Neural progenitor cell (in vitro differentiated cells): ENCODE measurements at regions not wholly inside any gene's neighbourhood (a gene's known extent, or its start where the extent isn't known, plus 50 kb on each side); places are given as distances from the start of the nearest gene placed in this dataset.
"Not testable (repeated sequence)": the region's sequence is repeated elsewhere in the genome, so short reads cannot be mapped to it uniquely, and the experiment has no call there.

Source experiments
- DNase-seq: peaks from one replicate; pipeline ENCODE4 v3.0.0-alpha.2; 2016; ENCODE audit warnings: low spot score
- H2AFZ ChIP-seq: fragments of 200-600 bp; sonication (generic); replicated peaks from 2 replicates; pipeline ENCODE4 v1.6.1; 2016; ENCODE audit warnings: antibody characterized with exemption
- H3F3A ChIP-seq: fragments of 200-600 bp; sonication (generic); 2 replicates; pipeline ENCODE4 v1.6.1; 2016; ENCODE audit warnings: antibody characterized with exemption, low read depth
- H3K27ac ChIP-seq: fragments of 200-600 bp; sonication (generic); 2 replicates; pipeline ENCODE4 v1.5.1; 2016; ENCODE audit warnings: mild to moderate bottlenecking
- H3K27me3 ChIP-seq: fragments of 200-600 bp; sonication (generic); 2 replicates; pipeline ENCODE4 v1.6.1; 2016; ENCODE audit warnings: mild to moderate bottlenecking, moderate library complexity
- H3K36me3 ChIP-seq: fragments of 200-600 bp; sonication (generic); 2 replicates; pipeline ENCODE4 v1.5.1; 2016
- H3K4me1 ChIP-seq: fragments of 200-600 bp; sonication (generic); 2 replicates; pipeline ENCODE4 v1.6.1; 2016; ENCODE audit warnings: mixed run types
- H3K4me2 ChIP-seq: fragments of 200-600 bp; sonication (generic); 2 replicates; pipeline ENCODE4 v1.6.1; 2016
- H3K4me3 ChIP-seq: fragments of 200-600 bp; sonication (generic); 2 replicates; pipeline ENCODE4 v1.5.1; 2016
- H3K79me2 ChIP-seq: fragments of 200-600 bp; sonication (generic); 2 replicates; pipeline ENCODE4 v1.6.1; 2016; ENCODE audit warnings: low read depth
- H3K9ac ChIP-seq: fragments of 200-600 bp; sonication (generic); 2 replicates; pipeline ENCODE4 v1.6.1; 2016
- H3K9me3 ChIP-seq: fragments of 200-600 bp; sonication (generic); 2 replicates; pipeline ENCODE4 v1.5.1; 2016; ENCODE audit warnings: low read depth
- H4K20me1 ChIP-seq: fragments of 200-600 bp; sonication (generic); 2 replicates; pipeline ENCODE4 v1.6.1; 2016; ENCODE audit warnings: low read depth
- H3K27ac Mint-ChIP-seq: 3 replicates; pipeline ENCODE4 v1.8.0; 2021; ENCODE audit warnings: mixed read lengths
- H3K27me3 Mint-ChIP-seq: 2 replicates; pipeline ENCODE4 v1.8.0; 2022; ENCODE audit warnings: low read depth, mild to moderate bottlenecking, inconsistent platforms, moderate library complexity, mixed read lengths; ENCODE audit not compliant: insufficient read depth
- H3K36me3 Mint-ChIP-seq: 3 replicates; pipeline ENCODE4 v1.8.0; 2021; ENCODE audit warnings: mixed read lengths
- H3K4me1 Mint-ChIP-seq: 3 replicates; pipeline ENCODE4 v1.8.0; 2021; ENCODE audit warnings: mixed read lengths
- H3K4me3 Mint-ChIP-seq: 3 replicates; pipeline ENCODE4 v1.8.0; 2021; ENCODE audit warnings: mild to moderate bottlenecking, moderate library complexity, mixed read lengths
- H3K9me3 Mint-ChIP-seq: 3 replicates; pipeline ENCODE4 v1.8.0; 2020; ENCODE audit warnings: mixed read lengths
- CTCF ChIP-seq: fragments of 200-600 bp; sonication (generic); IDR thresholded peaks from 2 replicates; pipeline ENCODE4 v1.5.1; 2017; ENCODE audit warnings: antibody characterized with exemption, mild to moderate bottlenecking
- EZH2 ChIP-seq: fragments of 200-600 bp; sonication (generic); IDR thresholded peaks from 2 replicates; pipeline ENCODE4 v1.6.1; 2017; ENCODE audit warnings: antibody characterized with exemption, mild to moderate bottlenecking, moderate library complexity
- EZH2phosphoT487 ChIP-seq: fragments of 200-600 bp; sonication (generic); IDR thresholded peaks from 2 replicates; pipeline ENCODE4 v1.6.1; 2017; ENCODE audit warnings: antibody characterized with exemption

- H3K9ac ChIP-seq: no peak overlapping the region
Measured at GRCh38 chr6:49118478-49118877, 344.6 kb downstream of the MMUT start.

GRCh38 chr6:49110916-49111315 lies 352.1 kb downstream of the MMUT start:
- Histone ChIP-seq H3K4me3 (no peak overlapping the region), H3K9me3 (no peaks in the 10 kb centered on the region), H4K20me1 (no peaks in the 10 kb centered on the region), H3K36me3 (no peaks in the 10 kb centered on the region), H3K27me3 (no peaks in the 10 kb centered on the region), H3K4me1 (no peaks in the 10 kb centered on the region), H3F3A (no peaks in the 10 kb centered on the region), H2AFZ (no peak overlapping the region), H3K79me2 (no peaks in the 10 kb centered on the region), H3K9ac (no peak overlapping the region), H3K27ac (no peak overlapping the region), H3K4me2 (no peak overlapping the region)
- H3K36me3 Mint-ChIP-seq: no peaks in the 10 kb centered on the region
- TF ChIP-seq EZH2 (no peak), CTCF (no peak), EZH2phosphoT487 (no peak)
- H3K4me3 Mint-ChIP-seq: no peak overlapping the region
- no peaks in the 10 kb centered on the region for H3K4me1 Mint-ChIP-seq
- H3K27me3 Mint-ChIP-seq: peaks cover 2% of the 10 kb centered on the region
- DNase-seq: no peak
- H3K27ac Mint-ChIP-seq: no peak overlapping the region
- H3K9me3 Mint-ChIP-seq: no peaks in the 10 kb centered on the region

More at GRCh38 chr6:49118478-49118877, 344.6 kb downstream of the MMUT start:
- Histone ChIP-seq H3K79me2 (no peaks in the 10 kb centered on the region), H3F3A (peaks cover 6% of the 10 kb centered on the region), H3K4me3 (no peak overlapping the region), H3K27ac (no peak overlapping the region), H4K20me1 (no peaks in the 10 kb centered on the region), H3K4me1 (peaks cover 17% of the 10 kb centered on the region), H3K9me3 (no peaks in the 10 kb centered on the region), H3K4me2 (no peak overlapping the region), H3K27me3 (no peaks in the 10 kb centered on the region), H2AFZ (no peak overlapping the region), H3K36me3 (no peaks in the 10 kb centered on the region)
- Mint-ChIP-seq H3K36me3 (no peaks in the 10 kb centered on the region), H3K4me1 (no peaks in the 10 kb centered on the region), H3K27ac (no peak overlapping the region), H3K9me3 (no peaks in the 10 kb centered on the region), H3K27me3 (no peaks in the 10 kb centered on the region), H3K4me3 (no peak overlapping the region)
- TF ChIP-seq EZH2phosphoT487: no peak
- no peak for TF ChIP-seq CTCF
- TF ChIP-seq EZH2: no peak
- no peak for DNase-seq

- not testable (repeated sequence) for H3K4me3 ChIP-seq, H3K27me3 ChIP-seq, H3K4me3 Mint-ChIP-seq, H3K9ac ChIP-seq, H3K9me3 ChIP-seq, H3K4me2 ChIP-seq, H3K4me1 Mint-ChIP-seq, H3K9me3 Mint-ChIP-seq, H3K36me3 ChIP-seq, H3K27ac Mint-ChIP-seq, H3K27ac ChIP-seq, H2AFZ ChIP-seq, H3K27me3 Mint-ChIP-seq, H3K36me3 Mint-ChIP-seq, H3K79me2 ChIP-seq, H3F3A ChIP-seq, H4K20me1 ChIP-seq, H3K4me1 ChIP-seq, DNase-seq
Measured at GRCh38 chr6:49097664-49098063, 365.4 kb downstream of the MMUT start.

GRCh38 chr6:49097116-49097515 lies 365.9 kb downstream of the MMUT start:
- no peaks in the 10 kb centered on the region for H4K20me1 ChIP-seq
- Mint-ChIP-seq H3K27me3 (no peaks in the 10 kb centered on the region), H3K4me3 (no peak overlapping the region), H3K36me3 (no peaks in the 10 kb centered on the region), H3K9me3 (peaks cover 7% of the 10 kb centered on the region), H3K27ac (no peak overlapping the region), H3K4me1 (no peaks in the 10 kb centered on the region)
- no peak overlapping the region for H3K4me3 ChIP-seq
- H3K4me1 ChIP-seq: no peaks in the 10 kb centered on the region
- no peak overlapping the region for H2AFZ ChIP-seq
- H3K36me3 ChIP-seq: no peaks in the 10 kb centered on the region
- H3K79me2 ChIP-seq: no peaks in the 10 kb centered on the region
- H3F3A ChIP-seq: no peaks in the 10 kb centered on the region
- H3K9ac ChIP-seq: no peak overlapping the region
- no peak overlapping the region for H3K4me2 ChIP-seq
- DNase-seq: no peak
- H3K27ac ChIP-seq: no peak overlapping the region
- H3K9me3 ChIP-seq: no peaks in the 10 kb centered on the region
- no peaks in the 10 kb centered on the region for H3K27me3 ChIP-seq
- TF ChIP-seq EZH2 (no peak), EZH2phosphoT487 (no peak), CTCF (no peak)
